ENCODE measurements at regions not wholly inside any gene's neighbourhood (a gene's known extent, or its start where the extent isn't known, plus 50 kb on each side); places are given as distances from the start of the nearest gene placed in this dataset.

DNA sequence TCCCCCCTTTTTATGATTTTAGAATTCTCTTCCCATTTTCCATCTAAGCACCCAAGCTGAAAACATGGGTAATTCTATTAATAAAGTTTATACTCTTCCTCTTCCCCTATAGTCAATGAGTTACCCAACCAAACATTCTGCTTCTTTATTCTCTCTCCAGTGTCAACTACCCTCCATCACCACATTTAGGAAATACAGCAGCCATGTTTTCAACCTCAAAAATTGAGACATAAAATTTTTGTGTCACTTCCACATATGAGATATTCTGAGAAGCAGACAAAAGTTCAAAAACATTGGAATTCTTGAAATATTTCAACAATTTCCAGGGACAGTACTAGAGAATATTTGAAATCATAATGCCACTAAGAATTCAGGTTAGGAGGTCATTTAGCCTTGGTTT lies 64.8 kb upstream of the ATP1A1 start:
- H3K9me3 ChIP-seq: no peaks in the 10 kb centered on the region
- no peak for DNase-seq
- no peak for TF ChIP-seq POLR2AphosphoS5 (IDR thresholded peaks at IDR 0.05)
- TF ChIP-seq CTCF (IDR thresholded peaks at IDR 0.05): no peak
- TF ChIP-seq POLR2A (IDR thresholded peaks at IDR 0.05): no peak
- no peak for TF ChIP-seq EP300 (IDR thresholded peaks at IDR 0.05; ENCODE audit: low read depth)

GRCh38 chr1:116309090-116309870 lies 63.8 kb upstream of the ATP1A1 start:
- Histone ChIP-seq H3K4me3 (no peak overlapping the region), H3K36me3 (no peaks in the 10 kb centered on the region), H3K27me3 (no peaks in the 10 kb centered on the region), H3K9me3 (no peaks in the 10 kb centered on the region), H3K4me1 (peaks cover 0 to 17% (median 8%) of the 10 kb centered on the region in 4 donors), H3K27ac (no peak overlapping the region)
- 70 to 78% methylated on average over 3 to 7 of the region's 7 CpGs for WGBS, 2 donors (ENCODE audit: low coverage in 1 of 2)
- in situ Hi-C loops (cut with MboI; ENCODE audit: low pct_ligation_motif_present in 1 of 4, low pct_unique_long_range_greater_than_20kb in 1 of 4, low sequenced_read_pairs in 3 of 4): no loop called here
- no peak for DNase-seq
- no peak for TF ChIP-seq CTCF (IDR thresholded peaks at IDR 0.05)
- no peak for TF ChIP-seq POLR2A (IDR thresholded peaks at IDR 0.05)
- no peak for TF ChIP-seq POLR2AphosphoS5 (IDR thresholded peaks at IDR 0.05)
- TF ChIP-seq EP300 (IDR thresholded peaks at IDR 0.05; ENCODE audit: low read depth): no peak
- intact Hi-C loops (cut with DNase I; ENCODE audit: low total_unique reads): no loop called here

More for the DNA sequence above, 64.8 kb upstream of the ATP1A1 start:
- no peak overlapping the region for H3K4me3 ChIP-seq
- intact Hi-C loops (cut with DNase I; ENCODE audit: low total_unique reads): no loop called here
- H3K36me3 ChIP-seq: no peaks in the 10 kb centered on the region
- H3K27ac ChIP-seq: no peak overlapping the region
- H3K27me3 ChIP-seq: no peaks in the 10 kb centered on the region
- peaks cover 0 to 17% (median 8%) of the 10 kb centered on the region in 4 donors for H3K4me1 ChIP-seq
- in situ Hi-C loops (cut with MboI; ENCODE audit: low pct_ligation_motif_present in 1 of 4, low pct_unique_long_range_greater_than_20kb in 1 of 4, low sequenced_read_pairs in 3 of 4): no loop called here

- H3K36me3 ChIP-seq: no peaks in the 10 kb centered on the region
- H3K27ac ChIP-seq: no peak overlapping the region
- no peak for TF ChIP-seq POLR2A (IDR thresholded peaks at IDR 0.05)
- TF ChIP-seq CTCF (IDR thresholded peaks at IDR 0.05): no peak
- TF ChIP-seq EP300 (IDR thresholded peaks at IDR 0.05; ENCODE audit: low read depth): no peak
- TF ChIP-seq POLR2AphosphoS5 (IDR thresholded peaks at IDR 0.05): no peak
- in situ Hi-C loops (cut with MboI; ENCODE audit: low pct_ligation_motif_present in 1 of 4, low pct_unique_long_range_greater_than_20kb in 1 of 4, low sequenced_read_pairs in 3 of 4) (no loop called here), intact Hi-C loops (cut with DNase I; ENCODE audit: low total_unique reads) (loop anchor here (10.0 kb wide), 1 partner anchor 1435 kb away; no protein-coding TSS in a partner anchor)
- H3K4me1 ChIP-seq: peaks cover 0 to 17% (median 8%) of the 10 kb centered on the region in 4 donors
- WGBS, 2 donors (ENCODE audit: low coverage in 1 of 2): 79% methylated on average over 4 of the region's 4 CpGs; no CpG with 5 or more reads in 1 of the 2 donors
- H3K27me3 ChIP-seq: no peaks in the 10 kb centered on the region
- H3K9me3 ChIP-seq: no peaks in the 10 kb centered on the region
- no peak overlapping the region for H3K4me3 ChIP-seq
- no peak for DNase-seq
Observed at GRCh38 chr1:116310180-116310579, 62.9 kb upstream of the ATP1A1 start.

DNA sequence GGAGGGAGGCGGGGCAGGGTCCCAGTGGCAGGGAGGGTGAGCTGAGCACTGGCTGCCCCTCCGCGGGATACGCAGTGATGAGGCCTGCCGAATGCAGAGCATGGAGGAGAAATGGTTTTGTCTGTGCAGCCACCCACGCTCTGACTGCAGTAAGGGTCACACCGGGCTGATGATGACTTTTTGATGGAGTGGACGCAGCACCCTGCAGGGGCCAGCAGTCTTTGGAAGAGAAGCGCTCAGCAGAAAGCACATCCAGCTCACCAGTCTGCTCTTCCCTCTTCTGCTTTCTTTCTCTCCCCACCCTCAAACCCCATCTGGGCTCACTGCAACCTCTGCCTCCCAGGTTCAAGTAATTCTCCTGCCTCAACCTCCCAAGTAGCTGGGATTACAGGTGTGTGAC lies 61.9 kb upstream of the ATP1A1 start:
- peaks cover 0 to 17% (median 8%) of the 10 kb centered on the region in 4 donors for H3K4me1 ChIP-seq
- H3K27ac ChIP-seq: peak overlapping the region; percentile 53 to 63 (median 57)
- intact Hi-C loops (cut with DNase I; ENCODE audit: low total_unique reads) (loop anchor here (10.0 kb wide), 1 partner anchor 1436 kb away; no protein-coding TSS in a partner anchor), in situ Hi-C loops (cut with MboI; ENCODE audit: low pct_ligation_motif_present in 1 of 4, low pct_unique_long_range_greater_than_20kb in 1 of 4, low sequenced_read_pairs in 3 of 4) (no loop called here)
- no peak for DNase-seq
- no peaks in the 10 kb centered on the region for H3K36me3 ChIP-seq
- H3K4me3 ChIP-seq: no peak overlapping the region
- H3K9me3 ChIP-seq: no peaks in the 10 kb centered on the region
- no peak for TF ChIP-seq POLR2AphosphoS5 (IDR thresholded peaks at IDR 0.05)
- TF ChIP-seq CTCF (IDR thresholded peaks at IDR 0.05): no peak
- TF ChIP-seq EP300 (IDR thresholded peaks at IDR 0.05; ENCODE audit: low read depth): no peak
- no peak for TF ChIP-seq POLR2A (IDR thresholded peaks at IDR 0.05)
- no peaks in the 10 kb centered on the region for H3K27me3 ChIP-seq
- 85% methylated on average over 9 of the region's 9 CpGs; no CpG with 5 or more reads in 1 of the 2 donors for WGBS, 2 donors (ENCODE audit: low coverage in 1 of 2)

Measured in transverse colon (tissue), 4 donors.